Right lung (tissue), 2 donors: ENCODE measurements at regions not wholly inside any gene's neighbourhood (a gene's known extent, or its start where the extent isn't known, plus 50 kb on each side); places are given as distances from the start of the nearest gene placed in this dataset.

Experiments used
- DNase-seq, 2 donors: peaks; one replicate each; pipeline ENCODE4 v3.0.0-alpha.2; 2013

GRCh38 chr11:119906376-119906775 is 177.4 kb upstream of the NECTIN1 start:
- DNase-seq: no peak

GRCh38 chr11:119905162-119905561 is 176.2 kb upstream of the NECTIN1 start:
- DNase-seq: no peak

GRCh38 chr11:119904531-119905035 is 175.6 kb upstream of the NECTIN1 start:
- DNase-seq: no peak

GRCh38 chr11:119903821-119904220 is 174.8 kb upstream of the NECTIN1 start:
- DNase-seq: no peak

GRCh38 chr11:119903389-119903788 is 174.4 kb upstream of the NECTIN1 start:
- no peak for DNase-seq

GRCh38 chr11:119902656-119903231 is 173.7 kb upstream of the NECTIN1 start:
- no peak for DNase-seq

- DNase-seq: no peak
These were observed 172.9 kb upstream of the NECTIN1 start for GRCh38 chr11:119901657-119902577.

- DNase-seq: no peak
These were observed 171.0 kb upstream of the NECTIN1 start for GRCh38 chr11:119899997-119900396.

- no peak for DNase-seq
These were observed 168.6 kb upstream of the NECTIN1 start for GRCh38 chr11:119897576-119897975.

GRCh38 chr11:119897046-119897440 is 168.0 kb upstream of the NECTIN1 start:
- no peak for DNase-seq

- DNase-seq: no peak
These were observed 167.5 kb upstream of the NECTIN1 start for GRCh38 chr11:119896387-119897045.

- DNase-seq: no peak
These were observed 167.0 kb upstream of the NECTIN1 start for GRCh38 chr11:119895981-119896380.

- no peak for DNase-seq
These were observed 165.9 kb upstream of the NECTIN1 start for GRCh38 chr11:119894916-119895315.

GRCh38 chr11:119892311-119892808 is 163.4 kb upstream of the NECTIN1 start:
- DNase-seq: no peak

- DNase-seq: no peak
These were observed 162.2 kb upstream of the NECTIN1 start for GRCh38 chr11:119891055-119891768.

GRCh38 chr11:119890466-119890865 is 161.5 kb upstream of the NECTIN1 start:
- DNase-seq: no peak

- no peak for DNase-seq
These were observed 160.8 kb upstream of the NECTIN1 start for GRCh38 chr11:119889728-119890280.

GRCh38 chr11:119889111-119889510 is 160.1 kb upstream of the NECTIN1 start:
- no peak for DNase-seq

GRCh38 chr11:119888119-119888518 is 159.1 kb upstream of the NECTIN1 start:
- DNase-seq: no peak

GRCh38 chr11:119886667-119887230 is 157.7 kb upstream of the NECTIN1 start:
- DNase-seq: no peak
